Neural progenitor cell (in vitro differentiated cells): ENCODE measurements at regions not wholly inside any gene's neighbourhood (a gene's known extent, or its start where the extent isn't known, plus 50 kb on each side); places are given as distances from the start of the nearest gene placed in this dataset.

Source experiments
- CTCF ChIP-seq: fragments of 200-600 bp; sonication (generic); IDR thresholded peaks from 2 replicates; pipeline ENCODE4 v1.5.1; 2017; ENCODE audit warnings: antibody characterized with exemption, mild to moderate bottlenecking
- EZH2 ChIP-seq: fragments of 200-600 bp; sonication (generic); IDR thresholded peaks from 2 replicates; pipeline ENCODE4 v1.6.1; 2017; ENCODE audit warnings: antibody characterized with exemption, mild to moderate bottlenecking, moderate library complexity
- EZH2phosphoT487 ChIP-seq: fragments of 200-600 bp; sonication (generic); IDR thresholded peaks from 2 replicates; pipeline ENCODE4 v1.6.1; 2017; ENCODE audit warnings: antibody characterized with exemption

GRCh38 chr3:170811515-170811914 is 58.5 kb downstream of the RPL22L1 start:
- TF ChIP-seq EZH2: no peak
- no peak for TF ChIP-seq CTCF
- no peak for TF ChIP-seq EZH2phosphoT487
